HepG2 (cell line): ENCODE measurements at regions not wholly inside any gene's neighbourhood (a gene's known extent, or its start where the extent isn't known, plus 50 kb on each side); places are given as distances from the start of the nearest gene placed in this dataset.

Experiments
- ATAC-seq: fragments of 200-7000 bp; cut with Tn5 transposase; 3 replicates; pipeline ENCODE4 v1.9.1; 2020; ENCODE audit warnings: mild to moderate bottlenecking, moderate library complexity
- BruUV-seq: library from RNA; stranded (reverse); fragments of 400-500 nt; replicated peaks from 2 replicates; lab custom pipeline; 2021; lab: Mats Ljungman, UMichigan
- CTCF ChIA-PET: fragments of 300-600 bp; formaldehyde crosslinking; extraction: SDS; loops from one replicate; lab custom pipeline; 2021; ENCODE audit warnings: low total read pairs, inconsistent platforms, low intra/inter-chr PET ratio; lab: Yijun Ruan, JAX
- POLR2A ChIA-PET: fragments of 350-600 bp; sonication (Branson Sonifier 250); formaldehyde crosslinking; loops from one replicate; lab custom pipeline; 2020; ENCODE audit warnings: antibody characterized with exemption, inconsistent platforms; lab: Yijun Ruan, JAX
- DNase-seq: peaks from one replicate; pipeline ENCODE4 v3.0.0-alpha.2; 2015; ENCODE audit warnings: low spot score
- FAIRE-seq: peaks from 3 replicates; lab custom pipeline; 2011; peaks lifted over from hg19 to GRCh38; lab: Jason Lieb, UNC
- H2AFZ ChIP-seq: one replicate; pipeline ENCODE4 v1.6.1; 2011; ENCODE audit warnings: low read length, inconsistent platforms
- H3K27ac ChIP-seq: fragments of 300-600 bp; 3 replicates; pipeline ENCODE4 v1.8.0; 2011; ENCODE audit warnings: mixed run types, mild to moderate bottlenecking, mixed read lengths, low read length, inconsistent platforms; ENCODE audit not compliant: insufficient read depth; ENCODE audit errors: extremely low read length
- H3K27me3 ChIP-seq, 2 experiments: fragments of 200-600 bp in 1 of 2; 2 replicates in 1 of 2; 3 replicates in 1 of 2; pipeline versions ENCODE4 v1.6.0 to v1.8.0; 2011; ENCODE audit warnings: low read length in 2 of 2, mild to moderate bottlenecking in 2 of 2, moderate library complexity in 2 of 2, inconsistent platforms in 1 of 2; ENCODE audit not compliant: insufficient read depth in 2 of 2, control insufficient read depth in 1 of 2
- H3K36me3 ChIP-seq, 2 experiments: fragments of 200-600 bp in 1 of 2; replicated peaks in 1 of 2; 2 replicates in 1 of 2; 3 replicates in 1 of 2; pipeline versions ENCODE4 v1.5.1 to v1.8.0; 2011; ENCODE audit warnings: low read length in 2 of 2, inconsistent platforms in 1 of 2; ENCODE audit not compliant: insufficient read depth in 2 of 2, control insufficient read depth in 1 of 2
- H3K4me1 ChIP-seq: 2 replicates; pipeline ENCODE4 v1.5.1; 2012; ENCODE audit warnings: low read length, inconsistent platforms; ENCODE audit not compliant: insufficient read depth
- H3K4me2 ChIP-seq: 2 replicates; pipeline ENCODE4 v1.6.0; 2011; ENCODE audit warnings: low read depth, low read length, inconsistent platforms
- H3K4me3 ChIP-seq, 3 experiments: fragments of 200-600 bp in 1 of 3; sonication (generic), shearing (Covaris generic) in 1 of 3; replicated peaks in 1 of 3; 2 replicates each; pipeline ENCODE4 v1.5.1; 2011 to 2016; ENCODE audit warnings: low read length in 3 of 3, inconsistent platforms in 2 of 3, low read depth in 2 of 3, mild to moderate bottlenecking in 2 of 3, control low read depth in 1 of 3, mixed read lengths in 1 of 3; ENCODE audit not compliant: insufficient read depth in 1 of 3
- H3K79me2 ChIP-seq: one replicate; pipeline ENCODE4 v1.6.1; 2011; ENCODE audit warnings: low read length, inconsistent platforms; ENCODE audit not compliant: insufficient read depth
- H3K9ac ChIP-seq: 2 replicates; pipeline ENCODE4 v1.6.0; 2011; ENCODE audit warnings: mild to moderate bottlenecking, low read depth, low read length, inconsistent platforms; ENCODE audit not compliant: insufficient read depth
- H3K9me3 ChIP-seq: 2 replicates; pipeline ENCODE4 v1.5.1; 2012; ENCODE audit warnings: mild to moderate bottlenecking, low read length
- H4K20me1 ChIP-seq: 2 replicates; pipeline ENCODE4 v1.6.0; 2011; ENCODE audit warnings: inconsistent platforms, mild to moderate bottlenecking, low read length, moderate library complexity; ENCODE audit not compliant: insufficient read depth
- KDM5B ChIP-seq: sonication (generic); formaldehyde crosslinking; IDR thresholded peaks from 2 replicates; pipeline ENCODE4 v1.4.0; 2020; ENCODE audit warnings: missing genetic modification reagents, mild to moderate bottlenecking, borderline replicate concordance
- KIAA2018 ChIP-seq: sonication (generic); formaldehyde crosslinking; IDR thresholded peaks from 2 replicates; pipeline ENCODE4 v1.5.0; 2020; ENCODE audit warnings: mild to moderate bottlenecking, missing genetic modification reagents, borderline replicate concordance
- MAFK ChIP-seq, 2 experiments: IDR thresholded peaks in 1 of 2; conservative IDR thresholded peaks in 1 of 2; 2 replicates each; pipeline ENCODE4 v1.6.1; 2011; ENCODE audit warnings: improper control_type of control experiment in 2 of 2, low read length in 2 of 2
- SMAD9 ChIP-seq: sonication (generic); formaldehyde crosslinking; IDR thresholded peaks from 2 replicates; pipeline ENCODE4 v1.5.1; 2020; ENCODE audit warnings: mild to moderate bottlenecking, missing genetic modification reagents
- ZNF230 ChIP-seq: sonication (generic); formaldehyde crosslinking; IDR thresholded peaks from 2 replicates; pipeline ENCODE4 v1.4.0; 2020; ENCODE audit warnings: mild to moderate bottlenecking, missing genetic modification reagents
- ZNF414 ChIP-seq: sonication (generic); formaldehyde crosslinking; IDR thresholded peaks from 2 replicates; pipeline ENCODE4 v1.5.0; 2020; ENCODE audit warnings: missing genetic modification reagents
- ZNF629 ChIP-seq: sonication (generic); formaldehyde crosslinking; conservative IDR thresholded peaks from 2 replicates; pipeline ENCODE4 v1.5.0; 2020; ENCODE audit warnings: missing genetic modification reagents
- ZSCAN31 ChIP-seq: sonication (generic); formaldehyde crosslinking; IDR thresholded peaks from 2 replicates; pipeline ENCODE4 v1.5.0; 2020; ENCODE audit warnings: low read depth, mild to moderate bottlenecking, missing genetic modification reagents
- WGBS: methylation state at CpG from one replicate; pipeline ENCODE4 v1.1.6; 2017; ENCODE audit warnings: low lambda C conversion rate; 5-methylcytosine and 5-hydroxymethylcytosine counted together
- in situ Hi-C: cut with HindIII; loops from 2 replicates; pipeline ENCODE4 v1.10.0; 2017; ENCODE audit warnings: low pct_unique_long_range_greater_than_20kb; ENCODE audit not compliant: extremely low pct_ligation_motif_present
- intact Hi-C: fragments of 100-400 bp; cut with micrococcal nuclease; formaldehyde crosslinking; loops from one replicate; pipeline ENCODE4 v1.10.0; 2022; ENCODE audit not compliant: unreplicated experiment

DNA sequence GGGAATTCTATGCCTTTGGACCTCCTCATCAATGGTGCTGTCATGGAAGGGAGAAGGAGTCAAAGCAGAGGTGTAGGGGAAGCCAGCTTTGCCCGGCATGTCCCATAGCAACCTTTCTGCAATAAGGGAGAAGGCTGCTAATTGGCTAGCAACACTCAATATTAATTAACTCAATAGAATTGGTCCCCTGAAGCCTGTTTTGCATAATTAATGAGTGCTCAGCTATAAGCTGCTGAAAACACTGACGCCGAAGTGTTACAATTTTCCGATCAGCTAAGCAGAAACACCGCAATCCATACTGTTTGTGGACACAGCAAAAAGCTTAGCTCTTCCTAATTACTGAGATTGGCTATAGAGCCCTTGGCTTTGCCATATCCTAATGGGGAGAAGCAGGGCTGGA lies 245.0 kb downstream of the CSNK2A3 start (continued):
- TF ChIP-seq KIAA2018: no peak
- no peak for TF ChIP-seq MAFK (conservative IDR thresholded peaks at IDR 0.05 in 1 of 2, IDR thresholded peaks at IDR 0.05 in 1 of 2; ENCODE audit: low read length in 2 of 2)
- TF ChIP-seq, all 625 proteins: peak for 0

- H3K27me3 ChIP-seq: no peaks in the 10 kb centered on the region; a peak in 1 of 5 replicates
- no peaks in the 10 kb centered on the region for H3K4me1 ChIP-seq
- ChIA-PET CTCF (no interaction called here), POLR2A (no interaction called here)
- DNase-seq: no peak
- no peak overlapping the region for H2AFZ ChIP-seq
- WGBS: 14% methylated on average over 4 of the region's 4 CpGs
- in situ Hi-C loops (no loop called here), intact Hi-C loops (no loop called here)
- H3K79me2 ChIP-seq: no peaks in the 10 kb centered on the region
- no peak overlapping the region for H3K27ac ChIP-seq
- no TSS peak for BruUV-seq
- no peak for ATAC-seq
- H3K9me3 ChIP-seq: no peaks in the 10 kb centered on the region
- H4K20me1 ChIP-seq: no peaks in the 10 kb centered on the region
- H3K36me3 ChIP-seq: no peaks in the 10 kb centered on the region
- no peak overlapping the region for H3K4me3 ChIP-seq
- no peak overlapping the region for H3K4me2 ChIP-seq
- H3K9ac ChIP-seq: no peak overlapping the region
- FAIRE-seq: no peak
- TF ChIP-seq ZSCAN31 (CRISPR knock-in tag): no peak
- TF ChIP-seq KDM5B: no peak
- no peak for TF ChIP-seq ZNF629 (CRISPR knock-in tag)
- no peak for TF ChIP-seq ZNF414 (CRISPR knock-in tag)
- no peak for TF ChIP-seq SMAD9 (CRISPR knock-in tag)
- TF ChIP-seq ZNF230 (CRISPR knock-in tag): no peak
Observed at GRCh38 chr11:11107076-11107723, 245.8 kb downstream of the CSNK2A3 start.
